Lung (tissue), 11 donors: ENCODE measurements at regions not wholly inside any gene's neighbourhood (a gene's known extent, or its start where the extent isn't known, plus 50 kb on each side); places are given as distances from the start of the nearest gene placed in this dataset.

Experiments
- ATAC-seq: fragments of 200-7000 bp; cut with Tn5 transposase; one replicate; pipeline ENCODE4 v1.9.1; 2020; ENCODE audit warnings: moderate number of reproducible peaks; ENCODE audit not compliant: insufficient read depth, low FRiP score
- DNase-seq, 3 donors: peaks; one replicate each; pipeline ENCODE4 v3.0.0-alpha.2; 2013 to 2017
- H3K27ac ChIP-seq, 2 donors: one replicate each; pipeline ENCODE4 v1.5.1; 2013; ENCODE audit warnings: mild to moderate bottlenecking in 2 of 2, moderate library complexity in 2 of 2, control low read depth in 1 of 2, inconsistent platforms in 1 of 2, low read depth in 1 of 2, low read length in 1 of 2
- H3K27me3 ChIP-seq, 3 donors: one replicate each; pipeline ENCODE4 v1.5.1; 2013; ENCODE audit warnings: low read length in 2 of 3; ENCODE audit not compliant: control insufficient read depth in 3 of 3, insufficient read depth in 3 of 3
- H3K36me3 ChIP-seq, 4 donors: one replicate each; pipeline ENCODE4 v1.5.1; 2013; ENCODE audit warnings: low read length in 4 of 4, mild to moderate bottlenecking in 1 of 4, moderate library complexity in 1 of 4; ENCODE audit not compliant: control insufficient read depth in 4 of 4, insufficient read depth in 4 of 4
- H3K4me1 ChIP-seq, 5 donors: one replicate each; pipeline ENCODE4 v1.5.1; 2013; ENCODE audit warnings: low read length in 5 of 5, mild to moderate bottlenecking in 2 of 5, moderate library complexity in 1 of 5; ENCODE audit not compliant: control insufficient read depth in 5 of 5, insufficient read depth in 5 of 5
- H3K4me3 ChIP-seq: one replicate; pipeline ENCODE4 v1.5.1; 2013; ENCODE audit warnings: mild to moderate bottlenecking, control low read depth, moderate library complexity
- H3K9ac ChIP-seq, 2 donors: one replicate each; pipeline ENCODE4 v1.5.1; 2013; ENCODE audit warnings: low read length in 2 of 2, control low read depth in 1 of 2; ENCODE audit not compliant: insufficient read depth in 1 of 2
- H3K9me3 ChIP-seq, 4 donors: one replicate each; pipeline ENCODE4 v1.5.1; 2013; ENCODE audit warnings: low read length in 3 of 4, mild to moderate bottlenecking in 1 of 4, moderate library complexity in 1 of 4; ENCODE audit not compliant: control insufficient read depth in 4 of 4, insufficient read depth in 3 of 4
- CTCF ChIP-seq: IDR thresholded peaks from 2 replicates; pipeline ENCODE4 v1.5.1; 2012; ENCODE audit warnings: mild to moderate bottlenecking; ENCODE audit errors: control extremely low read depth, extremely low read depth
- whole genome bisulfite sequencing, 2 donors: extraction: QIAGEN DNeasy Blood & Tissue Kit; methylation state at CpG; one replicate each; pipeline ENCODE4 v1.1.7; 2013; 5-methylcytosine and 5-hydroxymethylcytosine counted together
- donor health status: control.
- donor health status: control.
- donor health status: Bipolar disorder and iron deficiency.
- donor health status: healthy.
- donor health status: DM: yes; HTN: yes; CAD: no.

- Histone ChIP-seq H3K4me1 (no peaks in the 10 kb centered on the region), H3K9me3 (no peaks in the 10 kb centered on the region), H3K4me3 (no peak overlapping the region), H3K27me3 (no peaks in the 10 kb centered on the region), H3K9ac (no peak overlapping the region), H3K36me3 (no peaks in the 10 kb centered on the region), H3K27ac (no peak overlapping the region)
- no peak for TF ChIP-seq CTCF
- WGBS, 2 donors = 28 to 33% methylated on average over 6 of the region's 6 CpGs
- DNase-seq (peak in 1 of 3 donors; percentile 23), ATAC-seq (no peak)
Measured at GRCh38 chr7:101764221-101764620, 53.2 kb upstream of the CUX1 start.

DNA sequence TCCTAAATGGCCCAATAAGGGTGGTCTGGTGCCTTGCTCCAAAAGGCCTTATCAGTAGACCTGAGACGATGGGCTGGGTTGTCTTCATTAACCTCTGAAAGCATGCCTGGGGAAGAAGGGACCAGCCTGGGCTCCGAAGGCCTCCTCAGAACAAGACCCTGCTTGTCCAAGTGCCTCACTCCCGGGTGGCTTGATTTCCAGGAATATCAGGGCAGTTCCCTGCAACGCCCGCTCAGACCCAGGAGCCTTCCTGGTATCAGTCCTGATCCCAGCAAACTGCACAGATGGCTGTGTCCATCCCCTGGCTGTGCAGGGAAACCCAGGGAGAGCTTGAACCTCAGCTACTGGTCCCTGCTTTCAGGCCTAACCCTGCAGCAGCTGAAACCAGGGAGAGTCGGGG is 49.9 kb upstream of the CUX1 start:
- DNase-seq = no peak
- TF ChIP-seq CTCF = no peak
- 78 to 87% methylated on average over 6 of the region's 6 CpGs for WGBS, 2 donors

More for the DNA sequence above, 49.9 kb upstream of the CUX1 start:
- H3K9me3 ChIP-seq = no peaks in the 10 kb centered on the region
- no peak for ATAC-seq
- H3K27ac ChIP-seq = no peak overlapping the region
- no peak overlapping the region for H3K4me3 ChIP-seq
- no peak overlapping the region for H3K9ac ChIP-seq
- no peaks in the 10 kb centered on the region for H3K4me1 ChIP-seq
- no peaks in the 10 kb centered on the region for H3K27me3 ChIP-seq
- H3K36me3 ChIP-seq = no peaks in the 10 kb centered on the region
